B cell (primary cell): ENCODE measurements at regions not wholly inside any gene's neighbourhood (a gene's known extent, or its start where the extent isn't known, plus 50 kb on each side); places are given as distances from the start of the nearest gene placed in this dataset.

Experiments
- EZH2 ChIP-seq: IDR thresholded peaks from 2 replicates; pipeline ENCODE4 v1.6.1; 2012; ENCODE audit warnings: borderline replicate concordance, low read depth, mild to moderate bottlenecking, moderate library complexity, low read length; ENCODE audit not compliant: insufficient read depth, poor library complexity, severe bottlenecking
- TF ChIP-seq, protein P1 (sequence below): fragments of 200-600 bp; IDR thresholded peaks from one replicate; pipeline ENCODE4 v1.8.0; 2022; ENCODE audit warnings: antibody characterized with exemption, mild to moderate bottlenecking

DNA sequence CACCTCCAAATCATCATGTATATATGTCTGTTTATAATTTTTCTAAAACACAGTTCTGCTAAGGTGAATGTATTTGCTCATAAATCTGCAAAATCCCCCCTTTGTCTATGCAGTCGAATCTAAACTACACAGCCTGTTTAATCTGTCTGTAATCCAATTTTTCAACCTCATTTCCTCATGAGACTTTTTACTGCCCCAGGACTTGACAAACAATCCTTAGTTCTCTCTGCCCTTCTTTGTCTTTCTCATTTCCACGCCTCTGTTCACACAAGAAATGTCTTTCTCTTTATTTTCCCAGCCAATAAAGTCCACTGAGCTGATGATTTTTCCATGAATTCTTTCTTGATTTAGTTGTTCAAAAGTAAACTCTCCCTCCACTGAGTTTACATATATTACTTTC is 1154.3 kb downstream of the FAM181B start:
- TF ChIP-seq, protein P1, sequence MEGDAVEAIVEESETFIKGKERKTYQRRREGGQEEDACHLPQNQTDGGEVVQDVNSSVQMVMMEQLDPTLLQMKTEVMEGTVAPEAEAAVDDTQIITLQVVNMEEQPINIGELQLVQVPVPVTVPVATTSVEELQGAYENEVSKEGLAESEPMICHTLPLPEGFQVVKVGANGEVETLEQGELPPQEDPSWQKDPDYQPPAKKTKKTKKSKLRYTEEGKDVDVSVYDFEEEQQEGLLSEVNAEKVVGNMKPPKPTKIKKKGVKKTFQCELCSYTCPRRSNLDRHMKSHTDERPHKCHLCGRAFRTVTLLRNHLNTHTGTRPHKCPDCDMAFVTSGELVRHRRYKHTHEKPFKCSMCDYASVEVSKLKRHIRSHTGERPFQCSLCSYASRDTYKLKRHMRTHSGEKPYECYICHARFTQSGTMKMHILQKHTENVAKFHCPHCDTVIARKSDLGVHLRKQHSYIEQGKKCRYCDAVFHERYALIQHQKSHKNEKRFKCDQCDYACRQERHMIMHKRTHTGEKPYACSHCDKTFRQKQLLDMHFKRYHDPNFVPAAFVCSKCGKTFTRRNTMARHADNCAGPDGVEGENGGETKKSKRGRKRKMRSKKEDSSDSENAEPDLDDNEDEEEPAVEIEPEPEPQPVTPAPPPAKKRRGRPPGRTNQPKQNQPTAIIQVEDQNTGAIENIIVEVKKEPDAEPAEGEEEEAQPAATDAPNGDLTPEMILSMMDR, result no peak
- TF ChIP-seq EZH2, result no peak
